ENCODE measurements at regions not wholly inside any gene's neighbourhood (a gene's known extent, or its start where the extent isn't known, plus 50 kb on each side); places are given as distances from the start of the nearest gene placed in this dataset.

- Histone ChIP-seq H3K79me1 (ENCODE audit: low read depth, low read length) (no peaks in the 10 kb centered on the region), H3K36me3 (replicated peaks in 1 of 2; ENCODE audit: control insufficient read depth in 2 of 2, insufficient read depth in 2 of 2, low read length in 2 of 2) (no peaks in the 10 kb centered on the region), H3K4me3 (ENCODE audit: low read length in 2 of 2) (no peak overlapping the region), H4K91ac (ENCODE audit: low read depth, low read length, poor library complexity) (no peak overlapping the region), H3K4me2 (ENCODE audit: insufficient read depth, low read length, poor library complexity, severe bottlenecking) (no peak overlapping the region), H2BK5ac (ENCODE audit: low read length) (no peak overlapping the region), H2AK5ac (ENCODE audit: low read depth, low read length) (no peak overlapping the region), H3K9me3 (replicated peaks in 1 of 2; ENCODE audit: control insufficient read depth in 2 of 2, insufficient read depth in 1 of 2, low read depth in 1 of 2, low read length in 2 of 2) (no peaks in the 10 kb centered on the region), H3K18ac (ENCODE audit: low read length) (no peak overlapping the region), H3K9ac (ENCODE audit: low read depth, low read length, poor library complexity) (no peak overlapping the region), H2AFZ (ENCODE audit: low read length) (no peak overlapping the region), H3K27me3 (ENCODE audit: control insufficient read depth in 3 of 3, insufficient read depth in 3 of 3, low read depth in 1 of 3, low read length in 3 of 3) (peaks cover 0 to 7% (median 0%) of the 10 kb centered on the region in 3 experiments), H2BK15ac (ENCODE audit: low read length) (no peak overlapping the region), H3K4me1 (ENCODE audit: control insufficient read depth in 2 of 2, insufficient read depth in 1 of 2, low read depth in 1 of 2, low read length in 2 of 2) (no peaks in the 10 kb centered on the region), H3K4ac (ENCODE audit: low read length) (no peak overlapping the region), H3K23ac (ENCODE audit: low read depth, low read length, poor library complexity) (no peak overlapping the region), H3K14ac (ENCODE audit: low read length) (no peak overlapping the region), H2BK120ac (ENCODE audit: low read depth, low read length) (no peak overlapping the region), H4K8ac (ENCODE audit: low read depth, low read length) (no peak overlapping the region), H3K27ac (replicated peaks; ENCODE audit: low read length) (no peak overlapping the region), H2BK12ac (ENCODE audit: low read length) (no peak overlapping the region)
- no CpG with 5 or more reads among the region's 4 CpGs for WGBS, 2 donors (ENCODE audit: extremely low coverage in 2 of 2, insufficient read length in 2 of 2, insufficient replicate concordance in 1 of 2)
- DNase-seq (ENCODE audit: low spot score): no peak
Observed at GRCh38 chr13:51162701-51163100, 51.6 kb upstream of the C13orf42 start.
